ENCODE measurements at regions not wholly inside any gene's neighbourhood (a gene's known extent, or its start where the extent isn't known, plus 50 kb on each side); places are given as distances from the start of the nearest gene placed in this dataset.
"Not testable (repeated sequence)": the region's sequence is repeated elsewhere in the genome, so short reads cannot be mapped to it uniquely, and the experiment has no call there.

DNA sequence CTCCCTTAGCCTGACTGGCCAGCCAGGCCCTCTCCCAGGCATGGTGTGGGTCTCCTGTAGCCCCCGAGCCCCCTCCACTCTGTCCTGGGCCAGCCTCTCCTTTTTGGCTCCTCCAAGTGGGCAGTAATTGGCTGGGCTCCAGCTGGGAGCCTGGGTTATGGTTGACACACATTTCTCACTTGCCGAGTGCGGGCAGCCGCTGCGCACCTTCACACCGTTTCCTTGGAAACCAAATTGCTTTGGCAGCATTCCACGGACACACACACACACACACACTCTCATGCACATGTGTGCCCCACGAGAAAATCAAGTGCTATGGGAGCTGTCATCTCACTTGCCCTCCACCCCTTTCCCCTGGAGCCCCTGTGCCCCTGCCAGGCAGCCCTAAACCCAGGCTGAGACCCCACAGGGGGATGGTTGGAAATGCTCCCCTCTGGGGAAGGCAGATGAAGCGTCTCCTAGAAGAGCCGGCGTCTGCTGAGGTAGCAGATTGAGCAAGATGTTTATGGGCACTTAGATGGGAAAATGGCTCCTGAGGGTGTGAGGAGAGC, 402.7 kb upstream of the TNRC6C start:
- Mint-ChIP-seq H3K27me3 (ENCODE audit: low read depth) (peaks cover 26% of the 10 kb centered on the region), H3K4me1 (ENCODE audit: low read depth) (no peaks in the 10 kb centered on the region), H3K36me3 (ENCODE audit: low read depth) (no peaks in the 10 kb centered on the region), H3K27ac (no peak overlapping the region), H3K9me3 (no peaks in the 10 kb centered on the region), H3K4me3 (ENCODE audit: low read depth) (no peak overlapping the region)
- no peak for DNase-seq (ENCODE audit: low spot score)
- intact Hi-C loops (cut with micrococcal nuclease), result no loop called here

GRCh38 chr17:77556383-77557061, 402.0 kb upstream of the TNRC6C start:
- Mint-ChIP-seq H3K27ac (no peak overlapping the region), H3K9me3 (no peaks in the 10 kb centered on the region), H3K4me3 (ENCODE audit: low read depth) (no peak overlapping the region), H3K27me3 (ENCODE audit: low read depth) (peaks cover 23% of the 10 kb centered on the region), H3K4me1 (ENCODE audit: low read depth) (no peaks in the 10 kb centered on the region), H3K36me3 (ENCODE audit: low read depth) (no peaks in the 10 kb centered on the region)
- intact Hi-C loops (cut with micrococcal nuclease), result no loop called here
- DNase-seq (ENCODE audit: low spot score), result no peak

DNA sequence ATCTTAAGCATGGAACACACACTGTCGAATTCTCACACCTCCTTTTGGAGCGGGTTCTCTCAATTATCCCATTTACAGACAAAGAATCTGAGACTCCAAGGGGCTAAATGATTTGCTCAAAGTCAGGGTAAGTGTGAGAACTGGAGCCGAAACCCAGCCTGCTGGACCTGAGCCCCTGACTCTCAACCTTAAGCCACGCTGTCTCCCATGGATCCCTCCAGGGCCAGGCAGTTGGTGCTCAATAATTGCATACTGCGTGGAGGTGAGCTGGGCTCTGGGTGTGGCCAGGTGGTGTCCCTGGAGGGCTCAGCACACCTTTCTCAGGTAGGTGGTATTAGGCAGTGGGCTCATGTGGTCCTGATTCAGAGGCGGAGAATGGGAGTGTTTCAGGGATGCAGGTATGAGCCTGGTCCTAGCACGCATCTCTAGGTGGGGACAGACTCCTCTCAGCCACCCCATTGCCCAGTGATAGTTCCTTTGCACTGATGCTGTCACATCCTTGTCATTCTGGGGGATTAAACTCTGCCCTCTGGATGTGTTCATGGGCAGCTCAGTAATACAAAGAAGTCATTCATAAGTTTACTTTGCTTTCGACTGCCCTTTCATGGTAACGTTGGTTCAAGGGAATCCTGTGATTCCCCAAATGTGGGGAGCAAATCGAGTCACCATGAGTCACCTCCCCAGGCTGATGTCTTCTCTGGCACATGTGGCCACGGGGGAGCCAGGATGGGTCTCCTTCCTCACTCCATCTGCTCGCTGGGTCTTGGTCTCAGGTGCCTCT, 399.5 kb upstream of the TNRC6C start:
- no peak for DNase-seq (ENCODE audit: low spot score)
- no peak overlapping the region for H3K27ac Mint-ChIP-seq
- H3K4me1 Mint-ChIP-seq (ENCODE audit: low read depth), result no peaks in the 10 kb centered on the region
- no peak overlapping the region for H3K4me3 Mint-ChIP-seq (ENCODE audit: low read depth)
- intact Hi-C loops (cut with micrococcal nuclease), result no loop called here
- H3K36me3 Mint-ChIP-seq (ENCODE audit: low read depth), result no peaks in the 10 kb centered on the region
- peaks cover 21% of the 10 kb centered on the region for H3K27me3 Mint-ChIP-seq (ENCODE audit: low read depth)
- H3K9me3 Mint-ChIP-seq, result no peaks in the 10 kb centered on the region

DNA sequence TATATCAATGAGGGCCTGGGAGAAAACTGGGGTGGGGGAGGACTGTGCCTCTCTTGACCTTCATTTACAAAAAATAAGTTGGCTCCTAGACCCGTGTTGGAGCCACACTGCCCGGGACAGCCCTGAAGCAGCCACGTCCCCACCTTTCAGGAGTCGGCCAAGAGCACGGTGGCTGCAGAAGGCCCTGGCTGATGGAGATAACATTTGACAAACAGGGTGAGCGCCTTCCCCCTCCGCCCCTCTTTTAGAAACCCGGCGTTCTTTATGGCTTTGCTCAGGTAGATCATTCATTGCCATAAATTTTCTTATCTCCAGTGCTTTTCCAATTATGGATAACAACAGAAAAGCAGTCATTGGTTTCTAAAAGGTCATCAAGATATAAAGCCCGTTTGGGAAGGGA, 398.1 kb upstream of the TNRC6C start:
- H3K4me3 Mint-ChIP-seq (ENCODE audit: low read depth), result no peak overlapping the region
- H3K9me3 Mint-ChIP-seq, result no peaks in the 10 kb centered on the region
- no peaks in the 10 kb centered on the region for H3K36me3 Mint-ChIP-seq (ENCODE audit: low read depth)
- H3K27me3 Mint-ChIP-seq (ENCODE audit: low read depth), result peaks cover 21% of the 10 kb centered on the region
- intact Hi-C loops (cut with micrococcal nuclease), result no loop called here
- no peak overlapping the region for H3K27ac Mint-ChIP-seq
- no peak for DNase-seq (ENCODE audit: low spot score)
- no peaks in the 10 kb centered on the region for H3K4me1 Mint-ChIP-seq (ENCODE audit: low read depth)

GRCh38 chr17:77560841-77561240, 397.7 kb upstream of the TNRC6C start:
- Mint-ChIP-seq H3K27me3 (ENCODE audit: low read depth) (peaks cover 24% of the 10 kb centered on the region), H3K27ac (no peak overlapping the region), H3K4me3 (ENCODE audit: low read depth) (no peak overlapping the region), H3K9me3 (no peaks in the 10 kb centered on the region), H3K4me1 (ENCODE audit: low read depth) (no peaks in the 10 kb centered on the region), H3K36me3 (ENCODE audit: low read depth) (no peaks in the 10 kb centered on the region)
- no peak for DNase-seq (ENCODE audit: low spot score)
- intact Hi-C loops (cut with micrococcal nuclease), result no loop called here

- H3K27ac Mint-ChIP-seq; DNase-seq (ENCODE audit: low spot score); intact Hi-C loops (cut with micrococcal nuclease); H3K36me3 Mint-ChIP-seq (ENCODE audit: low read depth); H3K4me1 Mint-ChIP-seq (ENCODE audit: low read depth); H3K4me3 Mint-ChIP-seq (ENCODE audit: low read depth); H3K9me3 Mint-ChIP-seq: not testable (repeated sequence)
- H3K27me3 Mint-ChIP-seq (ENCODE audit: low read depth), result peaks cover 24% of the 10 kb centered on the region
Measured at GRCh38 chr17:77562361-77562760, 396.1 kb upstream of the TNRC6C start.

DNA sequence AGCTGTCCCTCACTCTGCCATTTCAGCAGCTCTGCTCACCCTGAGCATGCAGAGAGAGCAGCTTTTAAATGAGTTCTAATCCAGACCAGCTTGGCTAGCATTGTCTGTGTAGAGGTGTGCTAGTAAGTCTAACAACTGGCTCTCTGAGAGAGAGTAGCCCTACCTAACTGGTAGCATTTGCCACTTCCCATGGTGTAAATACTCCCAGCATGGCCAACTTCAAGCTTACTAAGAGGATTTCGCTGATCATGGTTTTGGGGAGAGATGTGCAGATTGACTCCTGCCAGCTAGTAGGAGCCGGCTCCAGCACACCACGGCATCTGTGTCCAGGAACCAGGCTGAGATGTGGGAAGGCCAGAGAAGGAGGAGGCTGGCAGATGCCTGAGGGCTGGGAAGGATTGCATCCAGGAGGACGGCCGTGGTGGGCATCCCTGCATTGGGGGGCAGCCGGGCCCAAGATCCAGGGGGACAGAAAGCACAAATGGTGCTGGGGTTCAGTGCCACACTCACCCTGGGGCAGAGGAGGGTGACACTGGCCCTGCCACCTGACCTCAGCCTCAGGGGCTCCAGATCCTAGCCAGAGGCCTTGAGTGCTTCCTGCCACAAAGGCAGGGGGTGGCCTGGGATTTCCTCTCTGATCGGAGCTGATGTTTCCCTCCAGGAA, 394.9 kb upstream of the TNRC6C start:
- H3K27me3 Mint-ChIP-seq (ENCODE audit: low read depth), result peaks cover 22% of the 10 kb centered on the region
- no peak for DNase-seq (ENCODE audit: low spot score)
- H3K4me3 Mint-ChIP-seq (ENCODE audit: low read depth), result no peak overlapping the region
- no peak overlapping the region for H3K27ac Mint-ChIP-seq
- no peaks in the 10 kb centered on the region for H3K36me3 Mint-ChIP-seq (ENCODE audit: low read depth)
- no peaks in the 10 kb centered on the region for H3K9me3 Mint-ChIP-seq
- intact Hi-C loops (cut with micrococcal nuclease), result no loop called here
- H3K4me1 Mint-ChIP-seq (ENCODE audit: low read depth), result no peaks in the 10 kb centered on the region

- Mint-ChIP-seq H3K9me3 (no peaks in the 10 kb centered on the region), H3K4me3 (ENCODE audit: low read depth) (no peak overlapping the region), H3K36me3 (ENCODE audit: low read depth) (no peaks in the 10 kb centered on the region), H3K4me1 (ENCODE audit: low read depth) (no peaks in the 10 kb centered on the region), H3K27ac (no peak overlapping the region), H3K27me3 (ENCODE audit: low read depth) (peaks cover 21% of the 10 kb centered on the region)
- no peak for DNase-seq (ENCODE audit: low spot score)
- intact Hi-C loops (cut with micrococcal nuclease), result no loop called here
Measured at GRCh38 chr17:77564278-77564920, 394.1 kb upstream of the TNRC6C start.

DNA sequence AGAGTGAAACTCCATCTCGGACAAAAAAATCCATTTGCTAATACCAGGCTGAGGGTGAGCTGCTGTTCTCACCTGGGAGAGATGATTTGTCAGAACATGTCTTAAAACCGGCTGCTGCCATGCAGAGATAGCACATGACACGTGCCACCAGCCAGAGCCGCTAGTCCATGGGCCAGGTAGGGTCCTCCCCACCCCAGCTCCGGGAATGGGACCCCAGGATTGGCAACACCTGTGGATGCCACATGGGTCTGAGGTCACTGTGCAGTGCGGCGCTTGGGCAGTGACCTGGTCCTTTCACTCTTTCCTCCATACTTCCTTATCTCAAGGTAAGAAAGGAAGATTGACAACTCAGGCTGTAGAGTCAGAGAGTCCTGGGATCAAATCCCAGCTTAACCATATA, 393.3 kb upstream of the TNRC6C start:
- H3K27ac Mint-ChIP-seq, result no peak overlapping the region
- no peak overlapping the region for H3K4me3 Mint-ChIP-seq (ENCODE audit: low read depth)
- intact Hi-C loops (cut with micrococcal nuclease), result no loop called here
- no peaks in the 10 kb centered on the region for H3K4me1 Mint-ChIP-seq (ENCODE audit: low read depth)
- H3K9me3 Mint-ChIP-seq, result no peaks in the 10 kb centered on the region
- no peak for DNase-seq (ENCODE audit: low spot score)
- peaks cover 14% of the 10 kb centered on the region for H3K27me3 Mint-ChIP-seq (ENCODE audit: low read depth)
- H3K36me3 Mint-ChIP-seq (ENCODE audit: low read depth), result no peaks in the 10 kb centered on the region

- DNase-seq (ENCODE audit: low spot score), result no peak
- intact Hi-C loops (cut with micrococcal nuclease), result no loop called here
- Mint-ChIP-seq H3K27ac (no peak overlapping the region), H3K4me3 (ENCODE audit: low read depth) (no peak overlapping the region), H3K36me3 (ENCODE audit: low read depth) (no peaks in the 10 kb centered on the region), H3K27me3 (ENCODE audit: low read depth) (peaks cover 11% of the 10 kb centered on the region), H3K4me1 (ENCODE audit: low read depth) (no peaks in the 10 kb centered on the region), H3K9me3 (no peaks in the 10 kb centered on the region)
Measured at GRCh38 chr17:77566151-77566550, 392.4 kb upstream of the TNRC6C start.

DNA sequence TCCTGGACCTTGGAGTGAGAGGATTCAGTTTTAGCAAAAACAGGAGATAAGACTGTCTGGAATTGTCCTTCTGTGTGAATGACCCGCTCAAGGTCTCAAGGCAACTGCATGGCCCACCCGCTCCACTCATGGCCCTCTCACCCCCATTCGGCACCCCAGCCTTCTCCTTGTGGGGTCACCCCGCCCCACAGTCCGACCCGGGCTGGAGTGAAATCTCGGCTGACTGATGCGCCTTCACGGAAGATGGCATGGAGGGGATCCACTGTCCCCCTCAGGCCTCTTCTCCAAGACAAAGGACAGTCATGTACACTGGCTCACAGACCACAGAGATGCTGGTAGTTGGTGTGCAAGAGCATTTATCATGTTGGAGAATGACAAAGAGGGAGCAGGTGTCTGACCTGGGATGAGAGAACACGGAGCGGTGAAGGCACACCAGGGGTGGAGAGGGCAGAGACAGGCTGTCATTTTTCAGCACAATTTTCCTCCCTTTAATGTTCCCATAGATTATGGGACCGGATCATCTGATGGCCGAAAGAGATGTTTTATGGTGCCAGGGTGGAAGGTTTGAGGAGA, 391.9 kb upstream of the TNRC6C start:
- no peak for DNase-seq (ENCODE audit: low spot score)
- Mint-ChIP-seq H3K4me3 (ENCODE audit: low read depth) (no peak overlapping the region), H3K27ac (no peak overlapping the region), H3K9me3 (no peaks in the 10 kb centered on the region), H3K27me3 (ENCODE audit: low read depth) (peaks cover 11% of the 10 kb centered on the region), H3K4me1 (ENCODE audit: low read depth) (peaks cover 3% of the 10 kb centered on the region), H3K36me3 (ENCODE audit: low read depth) (no peaks in the 10 kb centered on the region)
- intact Hi-C loops (cut with micrococcal nuclease), result no loop called here

GRCh38 chr17:77568540-77568939, 390.0 kb upstream of the TNRC6C start:
- no peaks in the 10 kb centered on the region for H3K9me3 Mint-ChIP-seq
- H3K27ac Mint-ChIP-seq, result no peak overlapping the region
- intact Hi-C loops (cut with micrococcal nuclease), result no loop called here
- DNase-seq (ENCODE audit: low spot score), result no peak
- no peak overlapping the region for H3K4me3 Mint-ChIP-seq (ENCODE audit: low read depth)
- no peaks in the 10 kb centered on the region for H3K36me3 Mint-ChIP-seq (ENCODE audit: low read depth)
- peaks cover 24% of the 10 kb centered on the region for H3K27me3 Mint-ChIP-seq (ENCODE audit: low read depth)
- peaks cover 10% of the 10 kb centered on the region for H3K4me1 Mint-ChIP-seq (ENCODE audit: low read depth)

Data from activated T-helper 2 cell treated with anti-CD3 and anti-CD28 coated beads, Interferon-gamma antibody, Interleukin-2, Interleukin-4, amounts not matched to agents 10 μg/mL and 5 μg/mL and 100 μg/mL, durations not matched to agents 14 hours and 24 hours and 36 hours (primary cell).